GM18520 (cell line): ENCODE measurements at regions not wholly inside any gene's neighbourhood (a gene's known extent, or its start where the extent isn't known, plus 50 kb on each side); places are given as distances from the start of the nearest gene placed in this dataset.

ENCODE experiments used
- ATAC-seq: cut with Tn5 transposase; IDR thresholded peaks from one replicate; pipeline ENCODE4 v1.9.1; 2021; ENCODE audit not compliant: unreplicated experiment

DNA sequence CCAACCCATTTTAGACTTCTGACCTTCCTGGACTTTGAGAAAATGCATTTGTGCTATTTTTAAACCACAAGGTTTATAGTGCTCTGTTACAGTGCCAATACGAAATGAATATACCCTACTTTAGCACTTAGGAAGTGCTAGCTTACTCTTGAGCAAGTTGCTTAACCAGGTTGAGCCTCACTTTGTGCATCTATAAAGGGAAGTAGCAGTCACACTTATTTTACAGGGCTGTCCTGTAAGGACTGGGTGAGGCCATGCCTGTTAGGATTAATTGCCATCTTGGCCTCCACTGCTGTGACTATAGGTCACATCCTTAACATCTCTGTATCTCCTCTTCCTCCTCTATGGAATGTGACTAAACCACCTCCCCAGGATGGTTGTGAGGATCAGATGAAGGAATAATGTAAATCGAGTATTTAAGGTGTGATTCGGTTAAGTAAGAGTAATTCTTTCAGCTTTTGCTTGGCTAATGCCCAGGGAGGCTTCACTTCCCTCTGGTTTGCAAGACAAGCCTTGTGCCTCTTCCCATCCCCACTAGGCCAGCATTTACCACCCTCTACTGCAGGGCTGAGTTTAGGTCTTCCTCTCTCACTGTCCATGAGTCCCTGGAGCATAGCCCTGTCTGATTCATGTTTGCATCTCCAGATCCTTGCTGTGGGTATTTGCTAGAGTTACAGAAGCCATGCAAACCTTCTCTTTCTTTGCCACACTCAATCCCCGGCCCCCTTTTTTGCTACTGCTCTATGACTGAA lies 341.2 kb downstream of the ZNF521 start:
- ATAC-seq = no peak
